ENCODE measurements at regions not wholly inside any gene's neighbourhood (a gene's known extent, or its start where the extent isn't known, plus 50 kb on each side); places are given as distances from the start of the nearest gene placed in this dataset.
A peak's percentile ranks its signal among the peaks of the same experiment; 100 is the strongest.

DNA sequence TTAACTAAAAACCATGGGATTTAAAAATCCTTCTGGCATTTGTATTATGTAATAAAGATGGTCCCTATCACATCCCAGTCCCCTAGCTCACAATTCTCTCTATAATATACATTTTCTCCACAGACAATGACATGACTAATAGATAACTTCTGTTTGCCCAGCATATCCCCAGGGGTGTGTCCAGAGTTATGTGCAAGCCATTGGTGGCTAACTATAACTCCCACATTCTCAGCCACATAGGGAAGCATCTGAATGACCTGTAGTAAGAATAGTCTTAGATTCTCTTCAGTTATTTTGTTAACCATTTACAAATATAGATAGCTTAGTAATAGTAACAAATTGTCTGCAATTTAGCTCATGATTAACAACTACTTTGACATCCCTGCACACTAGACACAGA is 52.2 kb upstream of the RBSN start:
- no peak for FAIRE-seq
- no peak for DNase-seq (ENCODE audit: insufficient read length, low spot score)

GRCh38 chr3:15152184-15152583 is 53.2 kb upstream of the RBSN start:
- DNase-seq (ENCODE audit: insufficient read length, low spot score), result no peak
- peak; percentile 33 for FAIRE-seq

DNA sequence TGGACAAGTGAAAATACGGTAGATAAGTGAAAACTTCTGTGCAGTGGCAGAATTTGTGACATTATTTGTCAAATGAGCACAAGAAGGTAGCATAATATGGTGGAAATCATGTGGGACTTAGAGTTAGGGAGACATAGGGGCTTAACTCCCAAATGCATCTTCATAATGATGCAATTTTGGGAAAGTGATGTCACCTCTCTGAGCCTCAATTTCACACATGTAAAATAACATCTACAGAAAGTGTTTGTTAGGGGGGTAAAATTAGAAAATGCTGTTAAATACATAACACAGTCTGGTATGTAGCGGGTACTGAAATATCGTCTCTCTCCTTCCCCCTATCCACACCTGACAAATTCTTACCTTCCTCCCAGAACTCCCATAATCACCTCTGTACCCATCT is 52.9 kb upstream of the CAPN7 start:
- no peak for DNase-seq (ENCODE audit: insufficient read length, low spot score)
- FAIRE-seq, result no peak

DNA sequence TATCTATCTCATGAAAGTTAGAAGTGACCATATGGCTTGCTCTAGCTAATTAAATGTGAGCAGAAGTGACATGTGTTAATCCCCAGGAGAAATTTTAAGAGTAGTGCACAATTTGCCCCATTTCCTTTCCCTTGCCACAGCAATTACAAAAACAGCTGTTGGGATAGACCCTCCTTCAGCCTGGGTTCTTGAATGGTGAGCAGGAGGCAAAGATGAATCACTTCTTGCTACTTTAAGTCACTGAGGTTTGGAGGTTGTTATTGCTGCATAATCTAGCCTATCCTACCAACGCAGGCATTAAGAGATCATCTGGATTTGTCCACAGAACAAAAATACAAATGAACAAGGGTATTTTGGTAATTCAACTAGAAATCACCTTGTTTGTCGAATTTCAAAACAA is 51.7 kb upstream of the CAPN7 start:
- FAIRE-seq (no peak), DNase-seq (ENCODE audit: insufficient read length, low spot score) (no peak)

- FAIRE-seq, result no peak
Measured at GRCh38 chr3:15155840-15156360, 50.1 kb upstream of the CAPN7 start.

More at GRCh38 chr3:15155840-15156360, 50.1 kb upstream of the CAPN7 start:
- no peak for DNase-seq (ENCODE audit: insufficient read length, low spot score)
